Middle frontal gyrus (tissue), 1 donor: ENCODE measurements at regions not wholly inside any gene's neighbourhood (a gene's known extent, or its start where the extent isn't known, plus 50 kb on each side); places are given as distances from the start of the nearest gene placed in this dataset.

ENCODE experiments used
- DNase-seq: peaks from one replicate; pipeline ENCODE4 v3.0.0-alpha.2; 2015; ENCODE audit warnings: low spot score; ENCODE audit errors: extremely low spot score

DNA sequence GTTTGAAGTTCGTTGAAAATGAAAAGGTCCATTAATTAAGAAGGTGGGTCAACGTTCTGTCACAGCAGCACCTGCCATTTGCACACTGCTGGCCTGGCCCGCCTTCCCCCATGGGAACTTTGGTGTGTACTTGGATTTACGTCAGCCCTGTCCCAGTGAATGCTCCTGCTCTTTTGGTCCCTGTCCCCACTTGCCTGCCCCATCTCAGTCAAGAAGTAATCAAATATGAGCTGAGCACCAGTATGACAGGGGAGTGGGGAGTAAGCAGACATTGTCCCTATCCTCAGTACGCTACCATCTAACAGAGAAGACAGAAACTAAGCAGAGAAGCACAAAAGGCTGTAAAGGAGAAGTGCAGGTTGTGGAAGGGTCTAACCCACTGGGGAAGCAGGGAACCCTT lies 65.1 kb downstream of the SLC4A3 start:
- DNase-seq: no peak

DNA sequence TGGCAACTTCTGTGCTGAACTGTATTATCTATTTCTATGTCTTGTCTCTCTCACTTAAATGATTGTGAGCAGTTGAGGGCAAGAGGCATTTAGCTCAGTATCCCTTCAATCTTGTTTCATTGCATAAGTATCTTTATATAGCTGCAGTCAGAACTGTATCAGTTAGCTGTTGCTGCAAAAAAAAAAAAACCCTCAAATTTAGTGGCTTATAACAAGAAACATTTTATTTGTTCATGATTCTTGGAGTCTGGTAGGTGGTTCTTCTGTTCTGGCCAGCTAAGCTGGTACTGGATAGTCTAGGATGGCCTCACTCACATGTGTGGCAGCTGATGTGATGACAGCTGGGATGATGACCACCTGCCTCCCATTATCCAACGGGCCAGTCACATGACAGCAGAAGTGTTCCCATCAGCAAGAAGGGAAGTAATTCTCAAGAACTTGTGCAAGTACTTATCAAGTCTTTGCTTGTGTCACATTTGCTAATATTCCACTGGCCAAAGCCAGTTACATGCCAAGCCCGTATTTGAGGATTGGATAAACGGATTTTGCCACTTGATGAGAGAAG lies 67.8 kb downstream of the SLC4A3 start:
- no peak for DNase-seq

DNA sequence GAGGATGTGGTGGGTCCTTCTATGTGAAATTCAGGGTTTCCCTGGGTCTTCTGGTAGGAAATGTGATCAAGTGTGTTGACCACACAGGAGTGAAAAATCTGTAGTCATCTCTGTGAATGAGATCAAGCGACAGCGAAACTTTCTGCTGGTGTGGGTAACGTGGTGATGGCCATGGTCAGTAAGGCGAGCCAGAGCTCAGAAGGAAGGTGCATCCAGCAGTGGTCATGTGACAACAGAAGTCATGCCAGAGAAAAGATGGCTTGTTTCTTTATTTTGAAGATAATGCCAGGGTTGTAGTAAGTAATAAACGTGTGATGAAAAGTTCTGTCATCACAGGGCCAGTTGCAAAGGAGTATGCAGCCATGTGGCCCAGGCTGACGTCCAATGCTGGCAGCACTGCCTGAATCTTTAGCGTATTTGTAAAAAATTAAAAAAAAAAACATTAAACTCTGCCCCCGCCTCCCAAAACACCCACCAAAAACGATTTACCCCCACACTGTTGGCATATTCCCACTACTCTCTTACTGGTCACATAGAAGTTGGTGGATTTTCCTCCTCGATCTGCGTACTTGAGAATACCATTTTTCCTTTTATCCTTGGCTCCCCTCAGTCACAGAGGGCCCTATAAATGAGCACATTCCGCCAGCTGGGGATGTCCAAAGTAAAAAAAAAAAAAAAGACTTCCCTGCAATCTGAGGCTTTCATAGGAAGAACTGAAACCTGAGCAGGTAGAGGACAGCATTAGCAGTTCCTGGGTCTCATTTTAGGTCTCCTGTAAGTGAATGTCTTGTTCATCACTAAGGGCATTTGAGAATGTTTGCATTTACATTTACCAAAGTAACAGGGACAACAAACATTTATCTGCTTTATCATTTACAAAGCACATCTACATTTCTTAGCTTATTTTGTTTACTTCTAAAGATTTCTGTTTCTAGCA lies 70.6 kb downstream of the SLC4A3 start:
- no peak for DNase-seq

DNA sequence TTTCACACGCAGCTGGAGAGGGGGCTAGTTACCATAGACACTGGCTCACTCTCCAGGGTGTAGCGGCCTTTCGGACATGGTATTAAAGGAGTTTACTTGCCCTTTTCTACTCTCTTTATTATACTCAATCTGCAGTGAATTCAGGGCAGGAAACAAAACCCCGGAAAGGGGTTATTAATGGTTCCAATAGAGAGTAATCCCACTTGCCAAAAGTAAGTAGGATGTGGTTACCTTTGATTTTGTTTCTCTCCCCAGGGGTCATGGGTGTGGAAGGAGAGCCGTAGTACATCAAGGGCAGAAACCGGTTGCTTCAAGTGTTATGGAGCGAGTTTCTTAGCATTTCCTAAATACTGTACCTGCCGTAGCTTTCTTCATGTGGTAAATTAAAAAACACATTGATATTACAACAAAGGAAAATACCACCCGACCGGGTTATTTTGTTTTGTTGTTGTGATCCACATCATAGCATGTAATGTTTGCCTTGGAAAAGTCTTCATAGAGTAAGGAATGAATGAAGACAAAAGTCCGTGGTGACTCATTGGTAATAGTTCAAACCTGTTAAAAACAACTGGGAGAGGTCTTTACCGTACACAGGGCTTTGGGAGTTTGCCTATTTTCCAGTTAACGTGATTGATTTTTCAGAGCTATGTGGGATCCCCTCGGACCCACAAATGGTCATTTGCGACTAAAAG lies 71.5 kb downstream of the SLC4A3 start:
- no peak for DNase-seq

DNA sequence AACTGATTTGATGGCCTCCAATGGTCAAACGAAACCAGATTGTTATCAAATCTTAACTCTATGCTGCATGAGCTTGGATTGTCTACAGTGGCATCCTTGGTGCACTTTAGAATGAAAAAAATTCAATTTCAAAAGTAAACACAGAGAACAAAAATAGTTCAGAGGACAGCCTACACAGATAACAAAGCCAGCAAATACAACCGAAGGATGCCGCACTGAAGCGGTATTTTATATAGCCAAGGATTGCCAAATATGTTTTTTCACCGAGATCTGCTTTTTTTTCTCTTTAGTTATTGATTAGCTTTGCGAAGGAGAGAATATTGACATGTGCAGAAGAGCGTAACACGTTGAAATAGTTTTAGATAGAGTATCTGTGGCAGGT lies 72.0 kb downstream of the SLC4A3 start:
- DNase-seq: no peak

DNA sequence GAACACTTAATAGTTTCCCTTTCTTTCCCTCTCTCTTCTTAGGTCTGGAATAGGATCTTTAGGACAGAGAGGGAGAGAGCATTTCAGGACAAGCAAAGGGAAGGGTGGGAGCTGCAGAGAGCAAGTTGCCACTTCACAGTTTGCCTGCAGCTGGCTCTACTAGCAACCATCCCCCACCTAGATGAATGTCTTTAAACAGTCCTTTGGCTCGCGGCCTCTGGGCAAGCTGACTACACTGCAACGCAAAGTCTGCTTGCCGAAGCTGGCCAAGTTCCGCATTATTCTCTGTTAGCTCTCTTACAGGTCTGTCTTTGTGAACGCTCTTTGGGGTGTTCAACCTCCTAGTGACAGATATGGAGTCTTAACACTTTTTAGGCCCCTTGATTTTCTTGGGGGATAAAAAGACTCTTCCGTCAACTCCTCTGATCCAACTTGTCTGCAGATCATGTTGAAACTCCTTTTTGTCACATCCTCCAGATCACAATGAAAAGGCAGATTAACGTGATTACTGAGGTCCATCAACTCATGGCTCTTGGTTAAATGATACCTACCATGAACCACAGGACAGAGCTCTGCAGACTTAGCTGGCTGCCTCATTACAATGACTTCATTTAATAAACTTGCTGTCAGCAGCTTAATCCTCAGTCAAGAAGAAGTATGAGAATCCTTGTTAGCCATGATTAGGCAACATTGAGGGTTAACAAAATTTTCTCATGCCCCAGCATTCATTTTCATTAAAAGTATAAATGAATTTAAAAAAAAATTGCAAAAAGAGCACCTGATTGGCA lies 74.6 kb downstream of the SLC4A3 start:
- no peak for DNase-seq

DNA sequence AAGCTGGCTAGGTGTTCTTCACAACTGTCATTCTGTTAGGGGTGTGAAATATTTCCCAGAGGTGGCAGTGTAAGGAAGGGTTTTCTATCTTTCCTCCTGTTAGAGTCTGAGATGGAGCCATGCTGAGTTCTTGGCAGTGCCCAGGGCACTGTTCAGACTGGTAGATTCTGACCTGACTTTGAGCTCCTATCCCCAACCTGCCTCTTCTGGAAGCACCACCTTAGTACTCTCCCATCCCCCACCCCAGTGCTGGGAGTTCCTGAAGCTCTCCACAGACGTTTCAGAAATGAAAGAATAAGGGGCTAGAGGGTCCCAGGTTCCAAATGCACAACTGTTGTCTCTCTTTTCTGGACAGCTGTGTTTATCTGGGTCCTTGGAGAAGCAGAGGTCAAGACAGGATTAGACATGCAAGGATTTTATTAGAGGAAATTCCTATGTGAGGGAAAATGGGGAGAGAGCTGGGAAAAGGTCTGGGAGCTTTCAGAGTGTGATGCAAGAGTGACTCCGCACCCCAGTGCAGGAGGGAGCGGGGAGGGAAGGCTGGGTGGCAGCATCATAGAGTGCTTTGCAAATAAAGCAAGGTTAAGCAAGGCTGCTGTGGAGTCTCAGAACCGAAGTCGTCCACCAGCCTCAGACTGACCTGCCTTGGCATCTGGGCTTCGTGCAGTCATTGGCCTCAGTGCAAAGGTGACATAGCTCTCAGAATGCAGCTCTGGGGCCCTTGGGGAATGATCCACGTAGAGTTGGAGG lies 75.5 kb downstream of the SLC4A3 start:
- no peak for DNase-seq

DNA sequence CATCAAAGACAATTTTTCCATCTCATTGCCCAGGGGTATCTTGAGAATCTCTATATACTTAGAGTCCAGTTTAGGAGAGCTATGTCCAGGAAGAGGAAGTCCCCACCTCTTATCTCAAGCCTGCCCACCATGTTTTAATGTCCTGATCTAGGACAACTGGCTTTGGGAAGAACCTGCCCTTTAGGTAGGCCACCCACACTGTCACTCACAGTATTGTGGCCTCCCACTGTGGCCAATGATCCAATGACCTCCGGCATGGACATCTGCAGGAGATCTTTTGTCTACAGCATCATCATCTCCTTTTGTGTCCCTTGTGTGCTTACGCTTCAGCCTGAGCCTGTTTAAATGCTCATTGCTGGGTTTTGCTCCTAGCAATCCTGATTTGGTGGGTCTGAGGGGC lies 77.4 kb downstream of the SLC4A3 start:
- DNase-seq: no peak

DNA sequence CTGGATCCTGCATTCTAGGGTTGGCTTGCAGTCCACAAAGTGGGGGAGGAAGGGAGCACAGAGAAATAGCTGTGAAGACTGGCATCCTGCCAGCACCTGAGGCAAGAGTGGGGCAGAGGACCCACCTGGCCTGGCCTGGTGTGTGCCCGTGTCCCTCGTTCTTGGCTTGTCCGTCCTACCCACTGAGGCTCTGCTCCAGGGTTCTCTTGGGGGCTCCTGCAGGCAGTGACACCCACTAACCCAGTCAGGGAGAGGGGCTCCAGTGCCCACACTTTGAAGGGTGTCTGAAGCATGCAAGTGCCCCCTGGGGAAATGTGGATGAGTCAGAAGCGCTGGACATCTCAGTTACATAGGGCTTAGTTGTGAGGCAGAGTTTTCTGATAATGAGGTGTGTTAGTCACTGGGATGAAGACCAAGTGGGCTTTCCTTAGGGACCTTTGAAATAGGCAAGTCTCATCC lies 79.4 kb downstream of the SLC4A3 start:
- DNase-seq: no peak

DNA sequence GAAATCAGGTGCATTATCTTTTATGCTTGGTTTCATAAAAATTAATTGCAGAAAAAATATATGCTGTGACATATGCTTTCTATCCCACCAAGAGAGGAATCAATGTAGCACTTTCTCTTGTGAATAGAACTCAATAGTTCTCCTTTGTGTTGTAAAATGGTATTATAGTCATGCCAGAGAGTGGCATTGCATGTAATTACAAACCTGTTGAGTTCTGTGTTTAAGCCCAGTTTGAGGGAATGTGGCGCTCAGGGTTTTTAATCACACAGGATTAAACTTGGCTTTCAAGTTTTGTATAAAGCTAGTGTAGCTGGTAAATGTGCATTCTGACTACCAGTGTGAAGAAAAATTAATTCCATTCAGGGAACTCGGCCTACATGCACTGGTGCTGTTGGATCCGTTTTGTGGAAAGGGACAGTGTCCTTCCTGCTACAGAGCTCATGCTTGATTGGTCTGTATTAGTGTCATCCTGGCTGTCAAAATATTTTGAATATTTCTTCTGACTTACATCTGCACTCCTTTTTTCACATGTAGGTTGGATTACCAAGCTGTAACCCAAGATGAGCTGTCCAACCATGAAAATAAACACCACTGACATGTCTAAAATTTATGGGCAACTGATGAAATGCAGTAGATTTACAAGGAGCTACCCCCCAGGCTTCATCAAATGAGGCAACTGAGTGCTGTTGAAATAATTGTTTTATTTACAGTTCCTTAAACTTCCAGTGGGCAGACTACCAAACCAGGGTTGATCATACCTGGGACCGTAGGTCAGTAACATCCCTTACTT lies 80.3 kb downstream of the SLC4A3 start:
- DNase-seq: no peak

DNA sequence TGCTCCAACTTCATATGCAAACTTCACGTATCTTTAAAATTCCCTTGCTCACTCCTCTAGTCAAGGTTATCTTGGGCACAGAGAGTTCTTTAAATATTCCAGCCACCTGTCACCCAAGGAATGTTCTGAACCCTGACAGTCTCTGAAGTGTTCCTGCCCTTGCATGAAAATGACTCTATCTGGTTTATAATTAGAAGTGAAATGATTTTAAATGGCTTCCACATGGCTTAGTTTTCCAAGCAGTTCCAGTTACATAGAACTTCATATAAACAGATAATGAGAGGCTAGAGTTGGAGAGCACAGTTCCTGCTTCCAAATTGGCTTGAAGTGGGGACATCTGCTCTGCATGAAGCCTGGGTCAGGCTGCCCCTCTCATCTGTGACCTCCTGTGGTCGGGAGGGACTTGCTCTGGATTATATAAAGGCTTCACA lies 81.9 kb downstream of the SLC4A3 start:
- DNase-seq: no peak

DNA sequence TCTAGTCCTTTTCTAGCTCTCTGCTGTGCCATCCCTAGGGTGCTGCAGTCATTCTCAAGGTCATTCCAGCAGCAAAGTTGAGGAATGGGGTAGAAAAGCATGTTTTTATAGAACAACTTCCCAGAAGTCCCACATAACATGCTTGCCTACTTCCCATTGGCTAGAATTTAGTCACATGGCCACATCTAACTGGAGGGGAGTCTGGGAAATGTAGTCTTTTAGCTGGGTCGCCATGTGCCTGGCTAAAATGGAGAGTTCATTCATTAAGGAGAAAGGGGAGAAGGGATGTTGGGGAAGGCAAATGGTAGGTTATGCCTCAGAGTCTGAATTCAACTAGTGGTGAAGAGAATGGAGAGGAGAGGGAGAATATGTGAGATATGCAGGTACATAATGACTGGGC lies 85.7 kb downstream of the SLC4A3 start:
- DNase-seq: no peak

DNA sequence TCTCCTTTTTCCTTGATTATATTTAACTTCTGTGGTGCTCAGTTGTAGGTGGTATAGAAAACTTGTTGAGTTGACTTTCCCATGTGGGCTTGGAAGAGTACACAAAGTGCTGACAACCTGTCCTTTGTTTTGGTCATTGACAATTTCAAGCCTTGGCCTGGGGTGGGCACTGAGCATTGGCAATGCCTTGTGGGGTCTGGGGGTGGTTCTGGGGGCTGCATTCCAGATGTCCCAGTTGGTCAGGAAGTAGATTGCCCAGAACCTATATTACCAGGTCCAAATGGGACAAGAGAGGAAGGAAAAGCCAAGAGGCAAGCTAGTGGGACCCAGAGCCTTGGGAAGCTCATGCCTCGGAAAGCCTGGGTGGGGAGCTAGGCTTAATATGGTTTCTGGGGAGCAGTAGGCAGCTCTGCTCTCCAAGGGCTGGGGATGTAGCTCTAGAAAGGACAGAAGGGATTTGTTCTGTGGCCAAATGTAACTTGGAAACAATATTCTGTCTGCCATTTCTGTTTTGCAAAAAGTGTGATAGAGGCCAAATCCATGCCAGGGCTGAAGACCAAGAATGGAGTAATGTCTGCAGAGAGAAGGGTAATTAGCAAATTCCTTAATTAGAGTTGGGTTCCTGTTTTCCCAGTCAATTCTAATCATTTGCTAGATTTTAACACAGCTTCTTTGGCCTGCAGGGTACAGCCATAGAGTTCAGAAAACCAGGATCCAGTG lies 87.4 kb downstream of the SLC4A3 start:
- DNase-seq: no peak

DNA sequence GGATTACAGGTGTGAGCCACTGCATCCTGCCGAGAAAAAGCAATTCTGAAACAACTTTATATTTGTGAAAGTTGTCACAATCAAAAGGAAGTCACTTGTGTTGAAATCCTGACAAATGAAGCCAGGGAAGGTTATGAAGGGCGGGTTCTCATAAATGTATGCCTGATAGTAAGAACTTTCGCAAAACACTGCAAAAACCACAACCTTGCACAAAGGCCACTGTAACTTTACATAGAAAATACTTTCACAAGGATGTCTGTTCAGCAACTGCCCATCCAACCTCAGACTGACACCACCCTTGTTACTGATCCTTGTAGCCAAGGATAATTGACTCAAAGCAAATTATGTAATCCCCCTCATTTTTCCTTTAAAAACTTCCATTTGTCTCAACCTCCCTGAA lies 90.6 kb downstream of the SLC4A3 start:
- DNase-seq: no peak

DNA sequence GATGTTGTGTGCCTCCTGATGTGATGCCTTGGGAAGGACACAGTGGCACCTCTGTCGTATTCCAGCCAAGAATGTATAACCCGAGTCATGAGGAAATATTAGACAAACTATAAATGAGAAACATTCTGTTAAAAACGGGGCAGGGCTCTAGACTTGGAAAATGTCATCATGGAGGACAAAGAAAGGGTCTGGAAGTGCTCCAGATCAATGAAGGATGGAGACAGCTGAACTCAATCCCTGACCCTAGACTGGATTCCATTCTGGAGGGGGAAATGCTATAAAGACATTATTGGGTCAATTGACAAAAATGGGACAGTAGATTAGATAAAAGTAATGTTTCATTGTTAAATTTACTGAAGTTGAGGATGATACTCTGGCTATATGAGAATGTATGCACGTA lies 92.1 kb downstream of the SLC4A3 start:
- no peak for DNase-seq

DNA sequence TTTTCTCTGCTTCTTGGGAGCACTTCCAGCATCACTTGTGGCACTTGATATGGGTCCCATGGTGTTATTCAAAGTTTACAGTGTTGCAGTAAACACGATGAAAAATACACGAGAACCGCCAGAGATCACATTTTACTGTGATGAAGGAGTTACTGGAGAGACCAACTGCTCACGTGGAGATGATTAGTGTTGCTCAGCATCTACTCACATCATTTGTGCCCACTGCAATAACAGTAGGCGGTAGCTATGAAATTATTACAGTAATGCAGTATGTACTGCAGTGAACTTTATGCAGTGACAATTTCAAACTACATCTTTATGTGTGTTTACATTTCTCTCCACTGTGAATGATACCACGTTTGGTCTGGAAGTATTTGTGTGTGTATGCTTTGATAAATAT lies 93.5 kb downstream of the SLC4A3 start:
- no peak for DNase-seq

DNA sequence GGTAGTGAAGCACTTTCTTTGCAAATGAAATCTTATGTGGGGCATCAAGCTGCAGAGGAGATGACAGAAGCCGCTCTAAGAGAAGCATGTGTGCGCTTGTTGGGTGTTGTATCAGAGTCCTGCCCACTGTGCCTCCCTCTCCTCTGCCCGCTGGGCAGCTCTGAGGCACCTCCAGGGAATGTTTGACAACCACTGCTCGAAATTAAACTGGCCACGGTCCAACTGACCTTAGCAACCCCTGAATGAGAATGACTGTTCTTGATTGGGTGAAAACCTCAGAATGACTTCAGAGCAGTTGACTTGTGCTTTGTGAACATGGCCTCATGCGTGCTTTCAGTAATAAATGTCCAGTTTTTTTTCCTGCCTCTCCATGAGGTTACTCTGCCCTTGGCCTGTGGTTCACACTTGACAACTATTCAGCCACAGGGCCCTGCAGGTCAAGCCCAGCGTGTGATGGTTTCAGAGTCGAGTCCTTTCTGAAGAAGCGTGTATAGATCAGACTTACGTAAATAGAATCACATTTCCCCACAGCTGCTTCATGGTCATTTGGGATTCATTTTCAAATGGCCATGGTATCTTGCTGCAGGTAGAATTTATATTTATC lies 94.9 kb downstream of the SLC4A3 start:
- no peak for DNase-seq

DNA sequence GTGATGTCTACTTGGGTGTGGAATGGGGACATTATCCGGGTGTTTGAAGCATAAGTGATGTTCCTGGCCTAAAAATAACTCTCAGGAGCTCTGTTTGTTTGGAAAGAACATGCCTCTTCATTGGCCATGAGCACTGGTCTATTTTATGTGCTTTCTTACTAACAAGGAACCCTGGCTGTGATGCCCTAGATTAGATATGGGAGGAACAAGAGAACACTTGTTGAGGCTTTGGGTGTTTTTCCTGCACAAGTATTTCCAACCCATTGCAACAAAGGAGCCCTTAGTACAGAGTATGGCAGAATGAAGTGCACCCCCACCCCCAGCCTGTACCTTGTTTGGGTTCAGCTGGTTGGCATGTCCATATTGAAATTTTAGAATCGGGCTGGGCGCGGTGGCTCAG lies 95.9 kb downstream of the SLC4A3 start:
- DNase-seq: no peak

DNA sequence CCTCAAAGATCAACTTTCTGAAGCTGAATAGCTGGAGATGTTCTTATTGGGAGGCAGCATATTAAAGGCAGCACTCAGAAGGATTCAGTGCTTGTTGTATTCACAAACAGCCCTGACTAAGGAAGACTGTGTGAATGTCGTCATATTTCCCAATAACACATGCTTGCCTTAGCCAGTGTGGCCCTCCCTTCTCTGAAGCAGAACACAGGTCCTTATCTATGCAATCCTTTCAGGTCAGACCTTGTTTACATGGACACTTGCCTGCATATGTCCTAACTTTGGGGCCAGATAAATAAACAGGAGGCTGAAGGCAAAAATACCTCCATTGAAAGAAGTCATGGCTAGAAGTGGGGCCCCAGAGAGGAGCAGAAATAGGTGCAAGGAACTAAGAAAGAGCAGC lies 97.2 kb downstream of the SLC4A3 start:
- DNase-seq: no peak
